RWPE2 (cell line): ENCODE measurements at regions not wholly inside any gene's neighbourhood (a gene's known extent, or its start where the extent isn't known, plus 50 kb on each side); places are given as distances from the start of the nearest gene placed in this dataset.

Experiments used
- ATAC-seq: fragments of 200-7000 bp; cut with Tn5 transposase; 3 replicates; pipeline ENCODE4 v1.9.1; 2021; ENCODE audit warnings: low read depth
- DNase-seq: peaks from one replicate; pipeline ENCODE4 v3.0.0-alpha.2; 2020; ENCODE audit warnings: low spot score
- H3K27ac ChIP-seq: fragments of 450-650 bp; 2 replicates; pipeline ENCODE4 v1.5.1; 2017; ENCODE audit warnings: mild to moderate bottlenecking; ENCODE audit not compliant: poor library complexity, severe bottlenecking
- H3K27me3 ChIP-seq: fragments of 250-450 bp; sonication (Bioruptor Pico); 2 replicates; pipeline ENCODE4 v1.5.1; 2021; ENCODE audit warnings: mild to moderate bottlenecking, moderate library complexity; ENCODE audit not compliant: insufficient read depth, poor library complexity, severe bottlenecking
- H3K36me3 ChIP-seq: fragments of 250-450 bp; sonication (Bioruptor Pico); 2 replicates; pipeline ENCODE4 v1.5.1; 2020; ENCODE audit warnings: low read depth, mild to moderate bottlenecking, moderate library complexity
- H3K4me1 ChIP-seq: fragments of 250-450 bp; sonication (Bioruptor Pico); 2 replicates; pipeline ENCODE4 v1.5.1; 2021; ENCODE audit warnings: mild to moderate bottlenecking, moderate library complexity; ENCODE audit not compliant: insufficient read depth, poor library complexity, severe bottlenecking
- H3K4me3 ChIP-seq: fragments of 250-450 bp; sonication (Bioruptor Pico); 2 replicates; pipeline ENCODE4 v1.5.1; 2021; ENCODE audit warnings: mild to moderate bottlenecking, moderate library complexity; ENCODE audit not compliant: severe bottlenecking
- H3K9me3 ChIP-seq: fragments of 250-450 bp; sonication (Bioruptor Pico); 2 replicates; pipeline ENCODE4 v1.5.1; 2021; ENCODE audit warnings: mild to moderate bottlenecking, moderate library complexity; ENCODE audit not compliant: severe bottlenecking
- CTCF ChIP-seq: fragments of 450-650 bp; IDR thresholded peaks from one replicate; pipeline ENCODE4 v1.5.1; 2017; ENCODE audit warnings: mild to moderate bottlenecking, moderate library complexity; ENCODE audit not compliant: poor library complexity, severe bottlenecking

- no peaks in the 10 kb centered on the region for H3K9me3 ChIP-seq
- no peak for ATAC-seq
- H3K27ac ChIP-seq: no peak overlapping the region
- no peaks in the 10 kb centered on the region for H3K27me3 ChIP-seq
- no peak for DNase-seq
- no peak overlapping the region for H3K4me3 ChIP-seq
- H3K4me1 ChIP-seq: no peaks in the 10 kb centered on the region
- TF ChIP-seq CTCF: no peak
- no peaks in the 10 kb centered on the region for H3K36me3 ChIP-seq
Measured at GRCh38 chr11:114827736-114828135, 149.4 kb downstream of the NXPE2 start.

- TF ChIP-seq CTCF: no peak
Measured at GRCh38 chr11:114832532-114833125, 154.3 kb downstream of the NXPE2 start.

GRCh38 chr11:114836161-114836560 is 157.8 kb downstream of the NXPE2 start:
- no peak for TF ChIP-seq CTCF
- no peaks in the 10 kb centered on the region for H3K4me1 ChIP-seq
- H3K27ac ChIP-seq: no peak overlapping the region
- no peak overlapping the region for H3K4me3 ChIP-seq
- DNase-seq (no peak), ATAC-seq (no peak)
- no peaks in the 10 kb centered on the region for H3K36me3 ChIP-seq
- H3K27me3 ChIP-seq: no peaks in the 10 kb centered on the region
- H3K9me3 ChIP-seq: no peaks in the 10 kb centered on the region

More at GRCh38 chr11:114832532-114833125, 154.3 kb downstream of the NXPE2 start:
- Histone ChIP-seq H3K4me1 (no peaks in the 10 kb centered on the region), H3K27me3 (no peaks in the 10 kb centered on the region), H3K9me3 (no peaks in the 10 kb centered on the region), H3K36me3 (no peaks in the 10 kb centered on the region), H3K4me3 (no peak overlapping the region), H3K27ac (no peak overlapping the region)
- ATAC-seq (no peak), DNase-seq (no peak)

GRCh38 chr11:114844896-114845295 is 166.6 kb downstream of the NXPE2 start:
- ATAC-seq (no peak), DNase-seq (no peak)
- no peak for TF ChIP-seq CTCF
- no peaks in the 10 kb centered on the region for H3K4me1 ChIP-seq
- no peaks in the 10 kb centered on the region for H3K27me3 ChIP-seq
- no peak overlapping the region for H3K27ac ChIP-seq
- H3K9me3 ChIP-seq: no peaks in the 10 kb centered on the region
- no peak overlapping the region for H3K4me3 ChIP-seq
- no peaks in the 10 kb centered on the region for H3K36me3 ChIP-seq

GRCh38 chr11:114845766-114846415 is 167.6 kb downstream of the NXPE2 start:
- H3K36me3 ChIP-seq: no peaks in the 10 kb centered on the region
- H3K27ac ChIP-seq: no peak overlapping the region
- no peak for ATAC-seq
- H3K4me3 ChIP-seq: no peak overlapping the region
- no peak for DNase-seq
- no peaks in the 10 kb centered on the region for H3K27me3 ChIP-seq
- H3K4me1 ChIP-seq: no peaks in the 10 kb centered on the region
- H3K9me3 ChIP-seq: no peaks in the 10 kb centered on the region
- no peak for TF ChIP-seq CTCF
